ENCODE measurements at regions not wholly inside any gene's neighbourhood (a gene's known extent, or its start where the extent isn't known, plus 50 kb on each side); places are given as distances from the start of the nearest gene placed in this dataset.

DNA sequence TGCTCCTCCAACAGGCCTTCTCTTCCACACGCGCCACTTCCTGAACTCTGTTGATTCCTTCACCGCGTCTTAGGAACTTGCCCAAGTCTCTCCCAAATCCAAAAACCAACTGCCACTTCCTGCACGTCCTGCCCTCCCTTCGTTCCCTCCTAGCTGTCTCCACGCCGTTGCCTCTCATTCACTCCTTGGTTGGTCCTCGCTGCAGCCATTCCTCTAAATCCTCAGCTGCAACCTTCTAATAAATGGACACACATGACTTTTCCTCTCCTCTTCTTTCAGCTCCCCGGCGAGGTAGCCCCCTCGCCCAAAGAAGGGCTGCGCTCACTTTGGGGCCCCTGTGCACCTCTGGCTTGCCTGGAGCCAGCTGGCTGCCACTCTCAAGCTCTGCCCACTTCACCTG, 110.2 kb downstream of the XRCC2 start:
- intact Hi-C loops (cut with DNase I; ENCODE audit: low total_unique reads) (no loop called here), in situ Hi-C loops (cut with MboI; ENCODE audit: low pct_ligation_motif_present in 1 of 4, low pct_unique_long_range_greater_than_20kb in 1 of 4, low sequenced_read_pairs in 3 of 4) (no loop called here)
- Histone ChIP-seq H3K36me3 (no peaks in the 10 kb centered on the region), H3K4me3 (no peak overlapping the region), H3K9me3 (no peaks in the 10 kb centered on the region), H3K27me3 (no peaks in the 10 kb centered on the region), H3K4me1 (no peaks in the 10 kb centered on the region), H3K27ac (no peak overlapping the region)
- TF ChIP-seq, protein P1, sequence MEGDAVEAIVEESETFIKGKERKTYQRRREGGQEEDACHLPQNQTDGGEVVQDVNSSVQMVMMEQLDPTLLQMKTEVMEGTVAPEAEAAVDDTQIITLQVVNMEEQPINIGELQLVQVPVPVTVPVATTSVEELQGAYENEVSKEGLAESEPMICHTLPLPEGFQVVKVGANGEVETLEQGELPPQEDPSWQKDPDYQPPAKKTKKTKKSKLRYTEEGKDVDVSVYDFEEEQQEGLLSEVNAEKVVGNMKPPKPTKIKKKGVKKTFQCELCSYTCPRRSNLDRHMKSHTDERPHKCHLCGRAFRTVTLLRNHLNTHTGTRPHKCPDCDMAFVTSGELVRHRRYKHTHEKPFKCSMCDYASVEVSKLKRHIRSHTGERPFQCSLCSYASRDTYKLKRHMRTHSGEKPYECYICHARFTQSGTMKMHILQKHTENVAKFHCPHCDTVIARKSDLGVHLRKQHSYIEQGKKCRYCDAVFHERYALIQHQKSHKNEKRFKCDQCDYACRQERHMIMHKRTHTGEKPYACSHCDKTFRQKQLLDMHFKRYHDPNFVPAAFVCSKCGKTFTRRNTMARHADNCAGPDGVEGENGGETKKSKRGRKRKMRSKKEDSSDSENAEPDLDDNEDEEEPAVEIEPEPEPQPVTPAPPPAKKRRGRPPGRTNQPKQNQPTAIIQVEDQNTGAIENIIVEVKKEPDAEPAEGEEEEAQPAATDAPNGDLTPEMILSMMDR (IDR thresholded peaks at IDR 0.05) = no peak
- no peak for TF ChIP-seq POLR2A (IDR thresholded peaks at IDR 0.05)
- TF ChIP-seq EP300 (IDR thresholded peaks at IDR 0.05; ENCODE audit: low read depth) = no peak
- TF ChIP-seq POLR2AphosphoS5 (IDR thresholded peaks at IDR 0.05) = no peak
- DNase-seq = no peak
- 78 to 82% methylated on average over 8 to 13 of the region's 13 CpGs for WGBS, 2 donors (ENCODE audit: low coverage in 1 of 2)

DNA sequence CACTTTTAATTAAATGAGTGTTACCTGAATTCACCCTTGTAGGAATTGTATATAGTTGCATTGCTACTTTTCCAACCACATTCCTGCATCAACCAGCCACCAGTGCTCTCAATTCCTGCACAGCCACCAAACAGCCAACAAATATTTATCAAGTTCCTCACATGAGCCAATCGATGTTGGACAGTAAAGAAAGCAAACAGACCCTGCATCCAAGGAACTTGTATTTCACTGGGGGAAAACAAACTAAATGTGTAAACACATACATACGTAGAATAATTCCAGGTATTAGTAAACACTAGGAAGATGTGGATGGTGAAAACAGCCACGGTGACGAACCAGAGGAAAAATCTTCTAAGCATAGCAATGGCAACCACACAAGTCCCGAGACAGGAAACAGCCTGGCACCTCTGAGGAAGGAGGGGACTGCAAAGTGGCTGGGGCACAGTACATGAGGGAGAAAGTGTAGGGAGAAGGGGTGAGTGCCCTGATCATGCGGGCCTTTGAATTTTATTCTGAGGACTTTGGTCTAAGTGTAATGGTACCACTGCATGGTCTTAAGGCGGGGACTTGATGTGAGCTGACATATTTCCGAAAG, 111.2 kb downstream of the XRCC2 start:
- Histone ChIP-seq H3K27me3 (no peaks in the 10 kb centered on the region), H3K4me1 (no peaks in the 10 kb centered on the region), H3K9me3 (no peaks in the 10 kb centered on the region), H3K27ac (no peak overlapping the region), H3K4me3 (no peak overlapping the region), H3K36me3 (no peaks in the 10 kb centered on the region)
- in situ Hi-C loops (cut with MboI; ENCODE audit: low pct_ligation_motif_present in 1 of 4, low pct_unique_long_range_greater_than_20kb in 1 of 4, low sequenced_read_pairs in 3 of 4) = no loop called here
- TF ChIP-seq EP300 (IDR thresholded peaks at IDR 0.05; ENCODE audit: low read depth) (no peak), POLR2A (IDR thresholded peaks at IDR 0.05) (no peak), POLR2AphosphoS5 (IDR thresholded peaks at IDR 0.05) (no peak)
- TF ChIP-seq, protein P1 (IDR thresholded peaks at IDR 0.05) = no peak
- DNase-seq = no peak
- intact Hi-C loops (cut with DNase I; ENCODE audit: low total_unique reads) = no loop called here
- 40 to 56% methylated on average over 4 to 8 of the region's 8 CpGs for WGBS, 2 donors (ENCODE audit: low coverage in 1 of 2)

DNA sequence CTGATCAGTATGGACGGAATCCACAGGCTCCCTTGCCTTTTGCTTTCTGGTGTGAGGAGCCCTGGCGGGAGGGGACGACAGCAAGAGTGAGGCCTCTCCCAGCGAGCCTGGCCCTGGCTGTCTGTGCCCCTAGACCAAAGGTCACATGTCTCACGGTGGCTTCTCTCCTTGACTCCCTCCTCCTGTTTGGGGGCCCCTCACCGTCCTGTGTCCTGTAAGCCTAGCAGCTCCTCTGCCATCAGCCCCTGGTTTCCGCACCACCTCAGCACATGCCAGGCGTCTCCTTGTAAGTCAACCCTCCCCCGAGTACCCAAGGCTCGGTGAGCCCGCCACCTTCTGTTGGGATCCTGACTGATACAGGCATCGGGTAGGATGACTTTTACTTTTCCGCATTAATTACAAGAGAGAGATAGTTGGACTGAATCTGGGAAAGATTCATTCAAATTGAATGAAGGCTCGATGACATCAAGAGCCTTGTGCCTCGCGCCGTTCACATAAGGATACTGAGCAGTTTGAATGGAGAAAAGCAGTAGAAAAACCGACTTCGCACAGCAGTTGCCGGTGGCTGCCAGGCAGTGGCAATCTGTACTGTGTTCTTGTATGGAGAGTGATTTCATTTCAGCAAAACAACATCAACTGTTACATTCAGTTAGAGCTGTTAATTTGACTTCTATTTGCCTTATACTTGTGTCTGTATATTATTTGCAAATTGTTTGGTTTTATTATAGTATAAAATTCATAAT, 119.8 kb downstream of the XRCC2 start:
- H3K36me3 ChIP-seq = no peaks in the 10 kb centered on the region

DNA sequence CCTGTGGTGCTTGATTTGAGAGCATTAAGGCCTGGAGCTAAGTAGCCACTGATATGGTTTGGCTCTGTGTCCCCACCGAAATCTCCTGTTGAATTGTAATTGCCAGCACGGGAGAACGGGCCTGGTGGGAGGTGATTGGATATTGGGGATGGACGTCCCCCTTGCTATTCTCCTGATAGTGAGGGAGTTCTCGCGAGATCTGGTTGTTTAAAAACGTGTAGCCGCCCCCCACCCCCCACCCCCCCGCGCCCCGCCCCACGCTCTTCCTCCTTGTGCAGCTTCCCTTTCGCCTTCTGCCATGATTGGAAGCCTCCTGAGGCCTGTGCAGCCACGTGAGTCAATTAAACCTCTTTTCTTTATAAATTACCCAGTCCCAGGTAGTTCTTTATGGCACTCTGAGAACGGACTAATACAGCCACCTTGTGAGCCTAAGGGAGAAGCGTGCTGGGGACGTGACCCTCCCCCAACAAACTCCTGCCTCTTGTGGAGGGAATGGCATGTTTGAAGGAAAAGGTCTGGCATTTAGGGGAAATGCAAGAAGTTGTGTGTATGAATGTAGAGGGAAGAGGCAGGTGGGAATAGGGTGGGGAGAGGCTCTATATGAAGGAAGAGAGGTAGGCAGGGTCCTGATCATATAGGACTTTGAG, 118.0 kb upstream of the KMT2C start:
- Histone ChIP-seq H3K36me3 (no peaks in the 10 kb centered on the region), H3K4me3 (no peak overlapping the region), H3K27me3 (no peaks in the 10 kb centered on the region), H3K4me1 (no peaks in the 10 kb centered on the region), H3K9me3 (no peaks in the 10 kb centered on the region), H3K27ac (no peak overlapping the region)
- in situ Hi-C loops (cut with MboI; ENCODE audit: low pct_ligation_motif_present in 1 of 4, low pct_unique_long_range_greater_than_20kb in 1 of 4, low sequenced_read_pairs in 3 of 4) = no loop called here
- intact Hi-C loops (cut with DNase I; ENCODE audit: low total_unique reads) = no loop called here
- 87% methylated on average over 14 of the region's 17 CpGs; no CpG with 5 or more reads in 1 of the 2 donors for WGBS, 2 donors (ENCODE audit: low coverage in 1 of 2)
- no peak for DNase-seq
- TF ChIP-seq POLR2A (IDR thresholded peaks at IDR 0.05) = no peak
- TF ChIP-seq EP300 (IDR thresholded peaks at IDR 0.05; ENCODE audit: low read depth) = no peak
- no peak for TF ChIP-seq POLR2AphosphoS5 (IDR thresholded peaks at IDR 0.05)
- TF ChIP-seq, protein P1 (IDR thresholded peaks at IDR 0.05) = no peak

More for the DNA sequence above, 119.8 kb downstream of the XRCC2 start:
- no peak for DNase-seq
- no peak overlapping the region for H3K4me3 ChIP-seq
- H3K27me3 ChIP-seq = no peaks in the 10 kb centered on the region
- TF ChIP-seq POLR2A (IDR thresholded peaks at IDR 0.05) = no peak
- TF ChIP-seq, protein P1 (IDR thresholded peaks at IDR 0.05) = no peak
- TF ChIP-seq POLR2AphosphoS5 (IDR thresholded peaks at IDR 0.05) = no peak
- intact Hi-C loops (cut with DNase I; ENCODE audit: low total_unique reads) = no loop called here
- WGBS, 2 donors (ENCODE audit: low coverage in 1 of 2) = 88 to 91% methylated on average over 11 to 20 of the region's 20 CpGs
- H3K9me3 ChIP-seq = no peaks in the 10 kb centered on the region
- no peak overlapping the region for H3K27ac ChIP-seq
- in situ Hi-C loops (cut with MboI; ENCODE audit: low pct_ligation_motif_present in 1 of 4, low pct_unique_long_range_greater_than_20kb in 1 of 4, low sequenced_read_pairs in 3 of 4) = no loop called here
- H3K4me1 ChIP-seq = no peaks in the 10 kb centered on the region

All from transverse colon (tissue), 4 donors.